ENCODE measurements at regions not wholly inside any gene's neighbourhood (a gene's known extent, or its start where the extent isn't known, plus 50 kb on each side); places are given as distances from the start of the nearest gene placed in this dataset.

GRCh38 chr4:35734381-35735098, 509.8 kb downstream of the ARAP2 start:
- FAIRE-seq: no peak

- no peak for FAIRE-seq
Observed at GRCh38 chr4:35739308-35739707, 505.0 kb downstream of the ARAP2 start.

- no peak for FAIRE-seq
Observed at GRCh38 chr4:35754047-35754446, 490.3 kb downstream of the ARAP2 start.

- no peak for FAIRE-seq
Observed at GRCh38 chr4:35757836-35758235, 486.5 kb downstream of the ARAP2 start.

GRCh38 chr4:35760807-35761206, 483.5 kb downstream of the ARAP2 start:
- FAIRE-seq: no peak

GRCh38 chr4:35771571-35771970, 472.7 kb downstream of the ARAP2 start:
- FAIRE-seq: no peak

- no peak for FAIRE-seq
Observed at GRCh38 chr4:35772291-35772690, 472.0 kb downstream of the ARAP2 start.

DNA sequence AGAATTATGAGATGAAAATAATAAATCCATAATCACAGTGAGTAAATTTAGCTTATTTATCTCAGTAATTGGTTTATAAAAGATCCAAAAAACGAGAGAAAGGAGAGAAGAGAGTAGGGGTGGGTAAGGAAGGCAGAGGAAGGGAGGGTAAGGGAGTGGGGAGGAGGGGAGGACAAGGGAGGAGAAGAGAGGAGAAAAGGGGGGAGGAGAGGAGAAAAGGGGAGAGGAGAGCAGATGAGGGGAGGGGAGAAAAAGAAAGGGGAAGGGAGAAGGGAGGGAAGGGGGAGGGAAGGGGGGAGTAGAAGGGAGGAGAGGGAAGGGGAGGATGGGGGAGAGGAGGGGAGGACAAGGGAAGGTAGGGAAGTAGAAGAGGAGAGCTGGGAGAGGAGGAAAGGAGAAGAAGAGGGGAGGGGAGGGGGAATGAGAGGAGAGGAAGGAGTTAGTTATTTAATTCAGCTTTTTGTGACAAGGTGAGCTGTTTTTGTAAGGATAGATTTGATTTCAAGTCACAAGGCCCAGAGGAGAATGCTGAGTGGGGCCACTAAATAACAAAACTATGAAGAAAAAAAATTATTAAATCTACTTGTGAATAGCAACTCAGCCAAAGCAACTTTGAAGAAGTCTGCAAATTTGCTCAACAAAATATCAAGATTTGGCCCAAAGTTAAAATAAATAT, 454.3 kb downstream of the ARAP2 start:
- no peak for FAIRE-seq

GRCh38 chr4:35793045-35793722, 451.1 kb downstream of the ARAP2 start:
- FAIRE-seq: no peak

DNA sequence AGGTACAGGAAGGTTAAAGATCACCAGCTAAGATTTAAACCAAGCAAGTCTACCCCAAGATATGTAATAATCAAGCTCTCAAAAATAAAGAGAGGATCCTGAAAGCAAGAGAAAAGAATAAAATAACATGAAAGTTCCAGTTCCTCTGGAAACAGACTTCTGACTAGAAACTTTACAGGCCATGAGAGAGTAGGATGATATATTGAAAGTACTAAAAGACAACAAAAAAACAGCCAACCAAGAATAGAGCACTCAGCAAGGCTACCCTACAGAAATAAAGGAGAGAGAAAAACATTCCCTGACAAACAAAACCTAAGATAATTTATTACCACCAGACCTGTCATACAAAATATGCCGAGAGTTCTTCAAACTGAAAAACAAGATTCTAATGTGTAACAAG, 450.5 kb downstream of the ARAP2 start:
- FAIRE-seq: no peak

DNA sequence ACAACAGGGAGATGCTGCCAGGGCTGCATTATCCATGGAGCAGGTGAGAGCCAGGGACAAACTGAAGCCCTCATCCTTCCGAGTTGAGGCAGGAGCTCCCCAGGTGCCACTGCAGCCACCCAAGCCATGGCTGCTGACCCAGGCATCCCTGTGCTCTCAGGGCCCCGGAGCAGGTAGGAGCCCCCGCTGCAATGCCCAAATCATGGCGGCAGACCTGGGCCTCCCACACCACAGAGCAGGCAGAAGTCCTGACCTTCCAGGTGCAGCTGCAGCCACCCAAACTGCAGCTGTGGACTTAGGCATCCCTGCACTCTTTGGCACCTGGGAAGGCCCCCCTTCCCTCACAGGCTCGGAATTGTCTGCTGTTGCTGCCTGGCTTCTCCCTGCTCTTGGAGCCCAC, 443.6 kb downstream of the ARAP2 start:
- FAIRE-seq: no peak

GRCh38 chr4:35802644-35803043, 441.7 kb downstream of the ARAP2 start:
- no peak for FAIRE-seq

- no peak for FAIRE-seq
Observed at GRCh38 chr4:35818520-35818919, 425.8 kb downstream of the ARAP2 start.

GRCh38 chr4:35820003-35820402, 424.3 kb downstream of the ARAP2 start:
- no peak for FAIRE-seq

DNA sequence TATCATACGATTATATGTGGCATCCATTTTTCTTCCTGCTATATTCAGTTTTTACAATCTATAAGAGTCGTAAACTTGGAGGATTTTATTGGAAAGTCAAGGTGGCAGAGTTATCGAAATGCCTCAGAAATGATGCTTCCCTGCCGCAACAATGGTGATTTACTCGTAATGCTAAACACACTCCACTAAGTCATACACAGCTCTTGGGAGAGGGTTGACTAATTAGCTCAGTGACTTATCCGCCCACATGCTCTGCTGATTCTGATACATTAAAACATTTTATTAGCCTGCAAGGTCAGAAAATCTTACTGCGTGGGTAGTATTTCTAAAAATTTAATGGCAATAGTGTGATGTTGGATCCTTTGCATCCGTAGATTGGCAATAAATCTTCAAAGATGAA, 420.1 kb downstream of the ARAP2 start:
- no peak for FAIRE-seq

DNA sequence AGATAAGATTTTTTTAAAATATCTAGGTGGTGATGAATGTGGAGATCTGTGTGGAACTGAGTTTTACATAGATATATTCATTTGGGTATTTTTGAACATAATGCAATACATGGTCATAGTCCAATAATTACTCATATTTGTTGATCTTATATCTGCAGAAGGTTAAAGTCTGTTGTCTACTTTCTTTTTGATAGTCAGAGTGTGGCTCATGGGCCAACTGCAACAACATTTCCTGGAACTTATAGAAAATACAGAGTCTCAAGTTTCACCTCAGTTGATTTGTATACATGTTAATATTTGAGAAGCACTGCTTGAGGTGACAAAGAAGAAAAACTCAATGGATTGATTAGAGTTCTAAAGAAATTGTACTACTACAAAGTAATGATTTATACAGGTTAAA, 408.4 kb downstream of the ARAP2 start:
- no peak for FAIRE-seq

DNA sequence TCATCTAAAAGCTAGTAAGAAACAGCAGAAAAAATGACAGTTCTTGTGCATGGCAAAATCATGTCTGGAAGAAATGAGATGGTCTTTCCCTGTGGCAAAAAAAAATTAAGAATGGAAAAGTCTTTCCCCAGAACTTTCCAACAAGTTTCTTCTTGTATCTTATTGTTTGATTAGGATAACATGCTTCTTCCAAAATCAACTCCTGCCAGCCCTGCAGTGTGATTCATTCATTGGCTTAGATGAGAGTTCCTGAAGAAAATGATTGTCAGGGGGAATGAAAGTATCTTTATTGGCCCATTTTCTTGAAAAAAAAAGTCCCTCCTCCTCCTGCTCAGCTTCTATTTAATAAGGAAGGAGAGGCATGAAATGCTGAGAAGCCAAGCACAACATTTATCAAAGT, 407.7 kb downstream of the ARAP2 start:
- FAIRE-seq: no peak

- no peak for FAIRE-seq
Observed at GRCh38 chr4:35867057-35867456, 377.3 kb downstream of the ARAP2 start.

DNA sequence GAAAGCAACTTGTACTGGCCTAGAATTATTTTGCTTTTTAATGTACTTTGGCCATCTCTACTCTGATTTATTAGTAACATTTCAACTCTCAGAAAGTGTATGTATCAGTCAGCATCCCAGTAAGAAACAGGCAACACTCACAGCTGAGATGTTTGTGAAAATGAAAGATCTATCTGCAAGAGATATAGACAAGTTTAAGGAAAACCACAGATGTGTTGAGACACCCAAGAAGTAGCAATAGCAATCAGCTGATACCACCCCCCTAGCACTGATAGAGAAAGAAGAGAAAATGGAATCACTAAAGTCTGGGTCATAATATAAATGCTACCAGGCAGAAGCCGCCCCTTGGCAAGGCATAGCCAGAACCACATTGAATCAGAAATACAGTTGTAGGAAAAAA, 372.0 kb downstream of the ARAP2 start:
- FAIRE-seq: no peak

DNA sequence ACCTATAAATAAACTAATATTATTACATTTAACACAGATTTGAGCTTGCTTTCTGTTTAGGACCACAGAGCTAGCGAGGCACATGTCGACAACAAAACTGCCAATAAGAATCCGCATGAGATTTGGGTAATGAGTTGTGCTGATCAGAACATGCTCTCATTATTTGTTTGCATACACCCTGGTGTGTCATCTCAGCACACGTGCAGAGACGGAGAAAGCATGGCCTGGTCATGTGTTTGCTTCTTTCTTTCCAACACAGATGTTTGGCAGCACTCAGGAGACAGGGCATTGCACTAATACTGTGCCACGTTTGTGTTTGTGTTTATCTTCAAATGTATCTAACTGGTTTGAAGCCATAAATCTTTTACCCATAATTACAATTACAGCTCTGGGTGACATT, 364.8 kb downstream of the ARAP2 start:
- FAIRE-seq: no peak

GRCh38 chr4:35883108-35883507, 361.2 kb downstream of the ARAP2 start:
- no peak for FAIRE-seq

- FAIRE-seq: no peak
Observed at GRCh38 chr4:35884714-35885480, 359.4 kb downstream of the ARAP2 start.

GRCh38 chr4:35897808-35898207, 346.5 kb downstream of the ARAP2 start:
- FAIRE-seq: no peak
